ENCODE measurements at regions not wholly inside any gene's neighbourhood (a gene's known extent, or its start where the extent isn't known, plus 50 kb on each side); places are given as distances from the start of the nearest gene placed in this dataset.

GRCh38 chr3:34323517-34323916 is 525.1 kb downstream of the PDCD6IP start:
- DNase-seq, result no peak

GRCh38 chr3:34346656-34347055 is 548.2 kb downstream of the PDCD6IP start:
- no peak for DNase-seq

- DNase-seq, result no peak
Observed at GRCh38 chr3:34351882-34352777, 553.7 kb downstream of the PDCD6IP start.

DNA sequence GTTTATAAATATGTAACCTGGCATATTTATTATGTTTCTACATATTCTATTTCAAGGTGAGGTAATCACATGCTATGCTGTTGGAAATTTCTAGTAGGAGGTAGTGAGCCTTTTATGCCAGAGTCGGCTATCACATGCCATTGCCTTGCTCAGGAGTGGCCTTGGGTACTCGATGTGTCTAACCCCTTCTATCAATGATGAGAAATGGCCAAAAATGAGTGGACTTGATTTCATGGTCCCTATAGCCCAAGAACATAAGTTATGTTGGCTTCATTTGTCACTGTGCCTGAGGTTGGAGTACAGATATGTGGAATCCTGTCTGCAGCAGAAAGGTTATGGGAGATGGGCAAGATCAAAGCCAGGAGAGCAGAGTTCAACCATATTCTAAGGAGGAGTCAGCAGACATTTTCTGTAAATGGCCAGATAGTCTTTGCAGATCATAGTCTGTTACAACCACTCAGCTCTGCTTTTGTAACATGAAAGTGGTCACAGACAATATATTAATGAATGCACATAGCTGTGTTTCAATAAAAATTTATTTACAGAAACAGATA is 554.4 kb downstream of the PDCD6IP start:
- DNase-seq, result no peak

GRCh38 chr3:34357461-34357860 is 559.0 kb downstream of the PDCD6IP start:
- DNase-seq, result no peak

DNA sequence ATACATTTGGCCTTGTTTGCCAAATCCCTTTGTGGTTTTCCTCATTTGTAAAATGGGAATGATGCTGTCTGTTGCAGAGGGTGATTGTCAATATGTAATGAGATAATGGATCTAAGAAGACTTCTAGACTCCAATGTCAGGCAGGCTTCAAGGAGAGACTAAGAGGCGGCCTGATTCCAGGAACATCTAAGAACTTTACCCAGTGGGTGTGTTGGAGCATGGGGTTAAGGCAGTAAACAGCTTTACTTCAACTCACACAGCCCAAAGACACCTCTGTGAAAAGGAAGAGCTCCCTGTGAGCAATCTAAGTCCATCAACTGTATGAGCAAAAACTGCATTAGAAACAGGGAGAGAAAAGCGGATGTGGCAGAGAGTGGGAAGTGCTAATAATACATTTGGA is 560.6 kb downstream of the PDCD6IP start:
- DNase-seq, result no peak

GRCh38 chr3:34360713-34361112 is 562.3 kb downstream of the PDCD6IP start:
- no peak for DNase-seq

GRCh38 chr3:34361921-34362320 is 563.5 kb downstream of the PDCD6IP start:
- DNase-seq, result no peak

- DNase-seq, result no peak
Observed at GRCh38 chr3:34362910-34363309, 564.5 kb downstream of the PDCD6IP start.

GRCh38 chr3:34363881-34364280 is 565.5 kb downstream of the PDCD6IP start:
- DNase-seq, result no peak

DNA sequence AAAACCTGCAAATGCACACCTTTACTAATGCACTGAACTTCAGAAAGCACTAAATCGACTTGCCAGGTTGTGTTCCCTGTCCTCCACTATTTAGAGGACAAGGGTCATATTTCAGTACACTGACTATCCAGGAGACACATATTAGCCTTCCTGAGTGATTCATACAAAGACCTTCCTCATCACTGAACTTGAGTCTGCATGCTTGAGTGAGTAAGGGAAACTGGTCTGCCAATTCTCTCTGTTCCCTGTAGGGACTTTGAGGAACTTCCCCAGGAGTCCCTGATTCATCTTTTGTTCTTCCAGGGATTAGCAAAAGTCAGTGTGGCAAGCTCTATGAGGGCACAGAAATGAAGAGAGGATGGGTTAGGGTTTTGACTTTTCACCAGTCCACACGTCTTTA is 565.9 kb downstream of the PDCD6IP start:
- no peak for DNase-seq

DNA sequence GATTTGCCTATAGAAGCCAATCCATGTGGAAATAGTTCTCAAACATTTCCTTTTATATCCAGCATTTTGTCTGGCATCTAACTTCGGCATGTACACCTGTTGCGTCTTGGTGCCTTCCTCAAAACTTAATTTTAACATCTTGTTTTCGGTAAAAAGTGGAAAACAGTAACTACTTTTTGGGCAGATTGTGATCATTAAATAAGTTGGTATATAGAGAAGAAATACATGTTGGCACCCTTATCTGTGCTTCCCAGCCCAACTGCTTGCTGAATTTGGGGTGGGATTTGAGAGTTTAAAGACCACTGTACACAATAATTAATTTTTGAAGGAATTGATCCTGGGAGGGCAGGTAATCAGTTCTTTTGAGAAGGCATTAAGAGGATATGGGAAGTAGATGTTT is 566.8 kb downstream of the PDCD6IP start:
- DNase-seq, result no peak

DNA sequence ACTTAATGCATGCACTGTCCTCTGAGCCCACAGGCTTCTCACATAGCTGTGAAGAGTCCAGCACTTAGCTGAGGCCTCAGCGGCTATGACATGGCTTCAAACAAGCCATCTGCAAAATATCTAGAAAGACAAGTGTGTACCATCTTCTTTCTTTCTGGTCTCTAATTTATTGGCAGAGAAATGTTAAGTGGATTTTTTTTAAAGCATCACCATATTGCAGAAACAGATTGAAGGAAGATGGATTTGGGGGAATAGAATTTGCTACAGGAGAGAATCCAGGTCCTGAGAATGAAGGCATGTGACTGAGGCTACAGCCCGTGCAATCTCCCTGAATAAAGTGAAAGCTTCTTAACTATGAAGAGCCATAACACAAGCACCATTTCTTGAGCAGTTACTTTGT is 567.3 kb downstream of the PDCD6IP start:
- no peak for DNase-seq

DNA sequence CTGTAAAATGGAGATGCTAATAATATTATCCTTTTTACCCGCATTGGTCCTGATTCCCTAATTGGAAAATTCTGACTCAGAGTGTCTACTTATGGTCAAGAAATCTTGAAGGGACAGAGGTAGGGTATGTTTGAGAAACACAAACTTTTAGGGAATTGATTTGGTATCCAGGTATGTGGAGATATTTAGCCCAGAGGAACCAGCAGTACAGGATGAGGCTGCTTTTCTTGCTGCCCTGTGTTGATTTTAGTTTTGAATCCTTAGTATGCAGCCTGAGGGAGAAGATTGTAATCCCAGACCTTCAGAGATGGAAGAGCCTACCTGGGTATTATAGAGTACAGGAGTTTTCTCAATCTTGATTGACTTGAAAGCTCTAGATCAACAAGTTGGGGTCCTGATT is 569.1 kb downstream of the PDCD6IP start:
- DNase-seq, result no peak

- no peak for DNase-seq
Observed at GRCh38 chr3:34374521-34374920, 576.1 kb downstream of the PDCD6IP start.

- no peak for DNase-seq
Observed at GRCh38 chr3:34376691-34377090, 578.3 kb downstream of the PDCD6IP start.

DNA sequence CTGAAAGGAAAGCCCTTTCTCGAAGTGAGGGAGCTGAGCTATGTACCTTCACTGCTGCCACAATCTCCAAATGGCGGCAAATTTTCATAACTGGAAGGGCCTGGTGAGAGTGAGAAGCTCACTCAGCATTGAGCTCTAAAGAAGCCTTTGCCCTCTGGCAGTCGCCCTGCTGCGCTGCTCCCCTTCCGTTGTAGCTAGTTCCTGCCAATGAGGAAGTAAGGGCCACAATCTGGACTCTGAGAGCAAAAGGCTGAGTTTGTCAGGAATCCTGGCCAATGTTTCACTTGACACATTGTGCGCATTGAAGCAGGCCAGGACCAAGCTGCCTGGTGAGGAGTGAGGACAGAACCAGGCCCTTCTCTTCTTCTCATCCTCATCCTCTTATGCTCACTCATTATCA is 579.5 kb downstream of the PDCD6IP start:
- DNase-seq, result no peak

DNA sequence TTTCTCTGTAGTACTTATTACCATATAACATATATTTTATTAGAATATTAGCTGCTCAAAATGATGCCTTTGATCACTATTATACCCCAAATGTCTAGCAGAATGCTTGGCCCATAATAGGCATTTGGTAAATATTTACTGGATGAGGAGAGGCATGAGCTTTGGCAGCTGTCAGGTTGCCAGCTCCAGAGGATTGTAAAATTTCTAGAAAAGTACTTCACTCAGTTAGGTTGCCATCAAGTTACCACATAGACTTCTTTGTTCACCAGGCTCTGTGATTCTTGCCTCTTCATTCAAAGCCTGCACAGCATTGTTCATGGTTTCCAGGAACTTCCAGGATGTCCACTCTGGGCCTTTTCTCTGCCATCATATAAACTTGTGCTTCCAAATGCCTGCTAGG is 582.8 kb downstream of the PDCD6IP start:
- no peak for DNase-seq

DNA sequence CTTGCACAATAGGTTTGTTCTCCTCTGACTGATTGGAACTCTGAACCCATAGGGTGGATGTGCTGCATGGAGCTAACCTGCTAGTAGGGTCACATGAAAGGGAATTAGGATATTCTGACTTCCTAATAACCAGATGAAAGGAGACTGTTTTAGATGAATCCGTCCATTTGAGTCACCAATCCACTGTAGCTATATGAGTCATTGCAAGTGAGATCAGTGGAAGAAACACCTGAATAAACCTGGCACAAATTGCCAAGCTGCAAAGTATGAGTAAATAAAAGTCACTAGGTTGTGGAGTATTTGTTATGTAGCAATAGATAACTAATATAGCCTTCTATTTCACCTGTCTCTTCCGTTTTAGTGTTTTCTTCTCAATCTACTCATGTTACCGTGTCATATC is 584.4 kb downstream of the PDCD6IP start:
- DNase-seq, result no peak

DNA sequence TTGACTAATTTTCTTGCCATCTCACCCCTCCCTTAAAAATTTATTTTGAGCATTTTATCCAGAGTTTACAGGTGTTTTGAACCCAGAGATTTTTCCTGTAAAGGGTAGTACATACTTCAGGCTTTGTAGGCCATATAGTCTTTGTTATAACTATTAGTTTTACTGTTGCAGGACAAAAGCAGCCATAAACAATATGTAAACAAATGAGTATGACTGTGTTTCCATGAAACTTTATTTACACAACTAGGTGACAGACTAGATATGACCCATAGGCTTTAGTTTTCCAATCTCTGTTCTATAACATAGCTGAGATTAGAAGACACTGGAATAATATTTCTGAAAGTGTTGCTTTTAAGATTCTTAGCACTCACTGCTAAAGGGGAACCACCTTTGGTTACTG is 587.9 kb downstream of the PDCD6IP start:
- no peak for DNase-seq

DNA sequence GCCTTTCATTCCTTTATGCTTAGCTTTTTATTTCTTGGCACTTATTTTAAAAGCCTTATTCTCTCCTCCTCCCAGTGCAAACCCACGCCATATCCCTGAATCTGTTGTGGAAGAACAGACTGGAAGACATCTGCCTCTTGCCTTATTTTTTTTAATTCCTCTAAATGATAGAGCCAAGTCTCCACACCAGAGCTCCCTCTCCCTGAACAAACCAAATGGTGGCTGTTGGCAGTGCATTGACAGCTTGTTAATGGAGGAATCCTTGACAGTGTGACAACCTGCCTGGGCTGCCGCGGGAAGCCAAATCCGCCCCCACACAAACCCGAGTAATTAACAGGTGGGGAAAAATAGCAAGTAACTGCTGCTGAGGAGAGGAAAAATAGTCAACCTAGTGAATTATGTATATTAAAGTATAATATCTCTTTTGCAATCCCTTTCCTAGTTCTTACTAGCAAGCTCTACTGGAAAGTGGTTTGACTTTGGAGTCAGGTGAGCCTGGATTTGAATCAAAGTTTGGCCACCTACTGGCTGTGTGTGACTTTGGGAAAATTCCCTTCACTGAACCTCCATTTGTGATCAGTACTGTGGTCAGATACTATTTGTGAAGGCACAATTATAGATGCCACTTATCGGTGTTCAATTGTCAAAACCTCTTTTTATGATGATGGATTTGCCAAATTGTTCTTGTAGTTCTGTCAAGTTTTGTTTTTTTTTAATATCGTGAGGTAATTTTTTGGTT is 589.6 kb downstream of the PDCD6IP start:
- DNase-seq, result no peak

DNA sequence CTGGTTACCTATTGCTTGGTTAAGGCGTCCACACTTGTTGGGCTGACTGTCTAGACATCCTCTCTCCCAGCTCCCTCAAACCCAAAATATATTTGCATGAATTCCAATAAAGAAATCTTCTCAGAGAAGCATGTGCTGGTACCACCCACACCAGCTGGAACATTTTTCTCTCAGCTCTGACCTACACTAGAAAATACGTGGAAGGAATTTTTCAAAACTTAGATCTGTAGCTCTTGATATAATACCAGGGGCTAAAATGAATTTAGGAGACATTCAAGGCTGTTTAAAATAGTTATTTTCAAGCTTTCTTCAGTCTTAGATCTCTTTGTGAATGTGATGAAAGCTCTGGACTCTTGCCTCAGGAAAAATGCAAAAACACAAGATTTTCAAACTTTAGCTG is 590.4 kb downstream of the PDCD6IP start:
- DNase-seq, result no peak

DNA sequence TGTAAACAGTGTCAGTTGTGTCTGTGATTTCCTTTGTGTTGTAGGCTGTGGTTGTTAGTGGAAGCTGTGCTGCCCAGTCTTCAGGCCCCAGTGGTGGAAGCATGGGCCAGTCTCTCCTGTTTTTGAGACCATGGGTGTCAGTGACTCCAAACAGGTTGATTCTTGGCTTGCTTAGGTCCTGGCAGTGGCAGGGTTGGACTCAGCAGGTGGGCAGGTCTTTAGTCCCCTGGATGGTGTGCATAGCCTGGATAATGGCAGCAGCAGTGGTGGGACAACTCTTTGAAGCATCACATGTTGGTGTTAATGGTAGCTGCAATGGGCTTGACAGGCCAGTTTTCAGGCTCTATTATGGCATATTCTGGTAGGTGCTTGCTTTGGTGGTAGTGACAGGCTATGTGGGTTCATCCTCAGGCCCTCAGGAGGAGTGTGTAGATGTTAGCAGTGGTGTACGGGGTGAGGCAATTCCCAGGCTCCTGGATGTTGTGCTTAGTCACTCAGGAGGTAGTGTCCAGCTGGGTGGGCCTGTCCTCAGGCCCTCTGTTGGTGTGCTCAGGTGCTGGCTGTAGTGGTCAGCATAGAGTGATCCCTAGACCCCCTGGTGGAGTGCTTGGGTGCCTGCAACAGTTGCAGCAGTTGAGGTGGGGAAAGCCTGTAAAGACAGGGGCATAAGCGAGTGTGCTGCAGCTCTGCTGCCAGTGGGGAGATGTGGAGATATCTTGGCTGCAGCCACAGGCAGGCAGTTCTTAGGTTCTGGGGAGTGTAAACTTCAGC is 596.7 kb downstream of the PDCD6IP start:
- DNase-seq, result no peak
